IgD-negative memory B cell (primary cell): ENCODE measurements at regions not wholly inside any gene's neighbourhood (a gene's known extent, or its start where the extent isn't known, plus 50 kb on each side); places are given as distances from the start of the nearest gene placed in this dataset.
"Not testable (repeated sequence)": the region's sequence is repeated elsewhere in the genome, so short reads cannot be mapped to it uniquely, and the experiment has no call there.

ENCODE experiments used
- H3K27ac Mint-ChIP-seq, 3 donors: one replicate each; pipeline ENCODE4 v1.8.0; 2020 to 2022; ENCODE audit warnings: mild to moderate bottlenecking in 3 of 3, mixed read lengths in 3 of 3, moderate library complexity in 1 of 3
- H3K27me3 Mint-ChIP-seq: one replicate; pipeline ENCODE4 v1.8.0; 2021; ENCODE audit warnings: mixed read lengths
- H3K36me3 Mint-ChIP-seq: one replicate; pipeline ENCODE4 v1.8.0; 2020; ENCODE audit warnings: mild to moderate bottlenecking, mixed read lengths
- H3K4me1 Mint-ChIP-seq, 3 donors: one replicate each; pipeline ENCODE4 v1.8.0; 2020 to 2022; ENCODE audit warnings: mixed read lengths in 3 of 3, mild to moderate bottlenecking in 1 of 3
- H3K4me3 Mint-ChIP-seq, 4 donors: one replicate each; pipeline ENCODE4 v1.8.0; 2020 to 2022; ENCODE audit warnings: mild to moderate bottlenecking in 4 of 4, mixed read lengths in 4 of 4, moderate library complexity in 3 of 4
- H3K9me3 Mint-ChIP-seq, 3 donors: one replicate each; pipeline ENCODE4 v1.8.0; 2020 to 2021; ENCODE audit warnings: mixed read lengths in 3 of 3, mild to moderate bottlenecking in 1 of 3

DNA sequence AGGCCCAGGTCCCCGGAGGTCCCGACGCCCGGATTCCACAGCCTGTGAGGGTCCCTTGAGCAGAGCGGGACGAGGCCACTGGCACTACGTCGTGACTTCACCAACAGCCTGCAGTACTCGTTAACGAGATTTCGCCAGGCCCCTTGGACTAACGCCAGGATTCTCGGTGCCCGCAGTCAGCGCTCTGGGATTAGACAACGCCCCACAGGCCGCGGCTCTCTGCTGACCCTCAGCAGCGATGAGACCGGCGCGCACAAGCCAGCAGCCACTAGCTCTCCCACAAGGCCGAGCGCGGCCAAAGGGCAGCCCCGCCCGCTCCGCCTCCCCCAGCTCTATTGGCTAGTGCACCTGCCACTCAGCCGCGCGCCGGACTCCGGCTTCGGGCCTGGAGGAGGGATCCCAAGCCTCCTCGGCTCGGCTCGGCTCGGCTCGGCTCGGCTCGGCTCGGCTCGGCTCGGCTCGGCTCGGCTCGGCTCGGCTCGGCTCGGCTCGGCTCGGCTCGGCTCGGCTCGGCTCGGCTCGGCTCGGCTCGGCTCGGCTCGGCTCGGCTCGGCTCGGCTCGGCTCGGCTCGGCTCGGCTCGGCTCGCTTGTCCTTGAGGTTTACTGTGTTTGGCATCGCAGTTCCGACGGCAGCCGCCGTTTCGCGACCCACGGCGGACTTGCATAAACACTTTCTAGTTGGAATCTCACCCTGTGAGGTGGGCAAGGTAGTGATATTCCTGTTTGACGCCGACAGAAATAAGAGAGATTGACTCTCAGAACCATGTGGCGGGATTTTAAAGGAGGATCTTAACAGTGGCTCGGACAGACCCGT lies 231.7 kb upstream of the SERP2 start:
- Mint-ChIP-seq H3K36me3 (no peaks in the 10 kb centered on the region), H3K9me3 (peaks cover 0 to 5% (median 2%) of the 10 kb centered on the region in 3 donors), H3K27ac (peak overlapping the region; percentile 28 to 94 (median 83)), H3K27me3 (peaks cover 5% of the 10 kb centered on the region), H3K4me1 (peaks cover 6 to 24% (median 15%) of the 10 kb centered on the region in 3 donors), H3K4me3 (peak overlapping the region; percentile 87 to 96 (median 93))

- peaks cover 6 to 24% (median 15%) of the 10 kb centered on the region in 3 donors for H3K4me1 Mint-ChIP-seq
- H3K27me3 Mint-ChIP-seq: peaks cover 5% of the 10 kb centered on the region
- H3K36me3 Mint-ChIP-seq: no peaks in the 10 kb centered on the region
- peak overlapping the region in 2 of 3 donors; percentile 28 to 88 for H3K27ac Mint-ChIP-seq
- peaks cover 0 to 5% (median 2%) of the 10 kb centered on the region in 3 donors for H3K9me3 Mint-ChIP-seq
- H3K4me3 Mint-ChIP-seq: peak overlapping the region; percentile 87 to 96 (median 93)
Observed at GRCh38 chr13:44142540-44142867, 231.1 kb upstream of the SERP2 start.

GRCh38 chr13:44142941-44143665 lies 230.5 kb upstream of the SERP2 start:
- no peaks in the 10 kb centered on the region for H3K36me3 Mint-ChIP-seq
- peaks cover 5% of the 10 kb centered on the region for H3K27me3 Mint-ChIP-seq
- H3K4me3 Mint-ChIP-seq: peak overlapping the region in 2 of 4 donors; percentile 87 to 95
- no peak overlapping the region for H3K27ac Mint-ChIP-seq
- peaks cover 6 to 24% (median 15%) of the 10 kb centered on the region in 3 donors for H3K4me1 Mint-ChIP-seq
- H3K9me3 Mint-ChIP-seq: peaks cover 0 to 5% (median 2%) of the 10 kb centered on the region in 3 donors

- Mint-ChIP-seq H3K4me3 (peak overlapping the region in 2 of 4 donors; percentile 10 to 42), H3K4me1 (peaks cover 6 to 21% (median 15%) of the 10 kb centered on the region in 3 donors), H3K27ac (peak overlapping the region in 1 of 3 donors; percentile 10)
Observed at GRCh38 chr13:44146138-44146537, 227.5 kb upstream of the SERP2 start.

DNA sequence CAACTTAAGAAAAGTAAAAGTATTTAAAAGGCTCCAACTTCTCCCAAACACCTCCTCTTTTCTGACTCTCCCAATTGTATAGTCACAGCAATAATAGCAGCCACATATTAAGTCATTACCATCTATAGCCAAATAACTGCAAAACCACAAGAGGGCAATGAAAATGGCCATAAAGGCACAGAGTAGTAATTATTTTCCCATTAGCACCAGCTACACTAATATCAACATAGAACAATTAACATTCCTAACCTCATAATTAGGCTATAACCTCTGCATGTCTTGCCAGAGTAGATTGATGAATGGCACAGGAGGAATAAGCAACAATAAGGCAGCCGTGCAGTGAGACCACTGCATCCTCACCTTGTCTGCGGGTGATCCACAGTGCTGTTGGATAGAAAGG lies 226.4 kb upstream of the SERP2 start:
- Mint-ChIP-seq H3K9me3 (peaks cover 0 to 5% (median 2%) of the 10 kb centered on the region in 3 donors), H3K27ac (no peak overlapping the region), H3K4me3 (no peak overlapping the region)

More at GRCh38 chr13:44146138-44146537, 227.5 kb upstream of the SERP2 start:
- Mint-ChIP-seq H3K9me3 (peaks cover 0 to 5% (median 2%) of the 10 kb centered on the region in 3 donors), H3K36me3 (no peaks in the 10 kb centered on the region), H3K27me3 (peaks cover 5% of the 10 kb centered on the region)

GRCh38 chr13:44147648-44148047 lies 226.0 kb upstream of the SERP2 start:
- peaks cover 6 to 12% (median 8%) of the 10 kb centered on the region in 3 donors for H3K4me1 Mint-ChIP-seq

More for the DNA sequence above, 226.4 kb upstream of the SERP2 start:
- no peaks in the 10 kb centered on the region for H3K36me3 Mint-ChIP-seq
- peaks cover 4% of the 10 kb centered on the region for H3K27me3 Mint-ChIP-seq
- peaks cover 6 to 16% (median 10%) of the 10 kb centered on the region in 3 donors for H3K4me1 Mint-ChIP-seq

DNA sequence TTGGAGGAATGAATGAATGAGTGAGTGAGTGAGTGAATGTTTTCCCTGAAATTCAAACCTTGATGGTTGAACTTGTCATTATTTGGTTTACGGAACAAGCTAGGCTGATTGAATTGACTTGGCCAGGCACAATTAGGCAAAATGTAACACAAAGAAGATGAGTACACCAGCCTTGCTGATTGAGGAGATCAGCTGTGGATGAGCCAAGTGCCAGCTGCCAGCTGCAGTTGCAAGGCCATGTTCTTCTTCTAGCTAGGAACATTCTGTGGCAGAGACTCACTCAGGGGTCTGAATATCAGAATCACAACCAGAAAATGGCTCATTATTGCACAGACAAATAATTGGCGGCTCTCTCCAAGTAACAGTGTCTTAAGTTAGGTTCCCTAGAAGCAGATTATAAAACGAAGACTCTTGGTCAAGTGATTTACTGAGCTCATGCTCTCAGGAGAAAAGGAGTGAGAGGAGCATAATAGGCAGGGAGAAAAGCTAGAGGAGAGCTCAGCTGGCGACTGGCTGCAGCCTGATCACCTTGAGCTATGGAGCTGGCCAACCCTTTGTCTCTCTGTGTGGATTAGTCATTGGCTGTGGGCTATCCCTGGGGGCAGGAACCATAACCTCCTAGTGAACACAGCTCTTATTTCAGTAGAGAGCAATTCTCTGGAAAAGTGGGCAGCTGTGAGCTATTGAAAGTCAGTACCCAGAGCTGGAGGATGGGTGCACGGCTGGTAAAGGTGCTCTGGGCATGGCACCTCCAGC lies 225.3 kb upstream of the SERP2 start:
- Mint-ChIP-seq H3K27ac (no peak overlapping the region), H3K9me3 (peaks cover 0 to 5% (median 2%) of the 10 kb centered on the region in 3 donors), H3K27me3 (peaks cover 4% of the 10 kb centered on the region), H3K36me3 (no peaks in the 10 kb centered on the region), H3K4me1 (peaks cover 6 to 11% (median 10%) of the 10 kb centered on the region in 3 donors), H3K4me3 (no peak overlapping the region)

More at GRCh38 chr13:44147648-44148047, 226.0 kb upstream of the SERP2 start:
- Mint-ChIP-seq H3K4me3 (no peak overlapping the region), H3K27ac (no peak overlapping the region), H3K27me3 (peaks cover 4% of the 10 kb centered on the region), H3K9me3 (peaks cover 0 to 5% (median 2%) of the 10 kb centered on the region in 3 donors), H3K36me3 (no peaks in the 10 kb centered on the region)

- H3K4me3 Mint-ChIP-seq, H3K9me3 Mint-ChIP-seq, H3K27me3 Mint-ChIP-seq, H3K36me3 Mint-ChIP-seq, H3K27ac Mint-ChIP-seq: not testable (repeated sequence)
- H3K4me1 Mint-ChIP-seq: peaks cover 6 to 11% (median 9%) of the 10 kb centered on the region in 3 donors
Observed at GRCh38 chr13:44149231-44149630, 224.4 kb upstream of the SERP2 start.

- peaks cover 6 to 11% (median 9%) of the 10 kb centered on the region in 3 donors for H3K4me1 Mint-ChIP-seq
- H3K36me3 Mint-ChIP-seq: no peaks in the 10 kb centered on the region
- peaks cover 4% of the 10 kb centered on the region for H3K27me3 Mint-ChIP-seq
- peaks cover 0 to 5% (median 2%) of the 10 kb centered on the region in 3 donors for H3K9me3 Mint-ChIP-seq
- H3K4me3 Mint-ChIP-seq: no peak overlapping the region
- H3K27ac Mint-ChIP-seq: no peak overlapping the region
Observed at GRCh38 chr13:44149821-44150220, 223.8 kb upstream of the SERP2 start.

DNA sequence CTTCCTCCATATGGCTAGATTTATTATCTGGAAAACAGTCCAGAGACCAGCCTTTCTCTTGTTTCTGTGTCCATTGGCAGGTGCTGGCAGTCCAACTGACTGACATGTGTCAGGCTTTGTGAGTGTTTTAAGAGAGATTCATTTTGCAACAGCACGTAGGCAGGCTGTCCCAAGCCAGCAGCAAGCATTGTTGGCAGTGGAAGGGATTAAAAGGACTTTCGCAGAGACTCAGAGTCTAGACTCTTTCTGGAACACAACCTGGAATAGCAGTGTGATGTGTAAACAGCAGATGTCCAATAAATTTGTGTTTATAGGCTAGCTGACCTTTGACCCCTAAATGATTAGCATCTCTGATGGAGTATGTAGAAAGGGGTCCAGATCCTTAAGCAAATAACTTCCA lies 222.2 kb upstream of the SERP2 start:
- H3K36me3 Mint-ChIP-seq: peaks cover 2% of the 10 kb centered on the region
- no peak overlapping the region for H3K27ac Mint-ChIP-seq
- peaks cover 2 to 6% (median 2%) of the 10 kb centered on the region in 3 donors for H3K4me1 Mint-ChIP-seq
- no peak overlapping the region for H3K4me3 Mint-ChIP-seq
- H3K9me3 Mint-ChIP-seq: peaks cover 0 to 2% (median 2%) of the 10 kb centered on the region in 3 donors
- H3K27me3 Mint-ChIP-seq: peaks cover 3% of the 10 kb centered on the region

DNA sequence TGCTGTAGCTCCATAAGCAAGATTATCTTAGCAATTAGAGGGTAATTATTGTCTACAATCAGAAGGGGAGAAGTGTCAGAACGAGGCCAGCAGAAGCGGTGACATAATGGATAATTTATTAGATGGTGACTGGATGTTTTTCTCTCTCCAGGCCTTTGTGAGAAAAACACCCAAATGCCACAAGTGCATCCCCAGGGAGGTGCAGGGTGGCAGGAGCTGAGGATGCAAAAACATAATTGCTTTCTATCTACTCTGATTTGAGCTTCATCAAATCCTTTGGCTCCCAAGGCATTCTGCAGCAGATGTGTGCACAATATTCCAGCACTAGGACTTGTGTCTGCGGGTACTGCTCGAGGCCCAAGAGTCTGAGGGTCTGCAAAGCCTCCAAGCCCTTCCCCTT lies 220.1 kb upstream of the SERP2 start:
- peaks cover 0 to 4% (median 0%) of the 10 kb centered on the region in 3 donors for H3K4me1 Mint-ChIP-seq
- no peaks in the 10 kb centered on the region for H3K9me3 Mint-ChIP-seq
- H3K36me3 Mint-ChIP-seq: peaks cover 2% of the 10 kb centered on the region
- no peak overlapping the region for H3K27ac Mint-ChIP-seq
- H3K4me3 Mint-ChIP-seq: no peak overlapping the region
- H3K27me3 Mint-ChIP-seq: peaks cover 2% of the 10 kb centered on the region

DNA sequence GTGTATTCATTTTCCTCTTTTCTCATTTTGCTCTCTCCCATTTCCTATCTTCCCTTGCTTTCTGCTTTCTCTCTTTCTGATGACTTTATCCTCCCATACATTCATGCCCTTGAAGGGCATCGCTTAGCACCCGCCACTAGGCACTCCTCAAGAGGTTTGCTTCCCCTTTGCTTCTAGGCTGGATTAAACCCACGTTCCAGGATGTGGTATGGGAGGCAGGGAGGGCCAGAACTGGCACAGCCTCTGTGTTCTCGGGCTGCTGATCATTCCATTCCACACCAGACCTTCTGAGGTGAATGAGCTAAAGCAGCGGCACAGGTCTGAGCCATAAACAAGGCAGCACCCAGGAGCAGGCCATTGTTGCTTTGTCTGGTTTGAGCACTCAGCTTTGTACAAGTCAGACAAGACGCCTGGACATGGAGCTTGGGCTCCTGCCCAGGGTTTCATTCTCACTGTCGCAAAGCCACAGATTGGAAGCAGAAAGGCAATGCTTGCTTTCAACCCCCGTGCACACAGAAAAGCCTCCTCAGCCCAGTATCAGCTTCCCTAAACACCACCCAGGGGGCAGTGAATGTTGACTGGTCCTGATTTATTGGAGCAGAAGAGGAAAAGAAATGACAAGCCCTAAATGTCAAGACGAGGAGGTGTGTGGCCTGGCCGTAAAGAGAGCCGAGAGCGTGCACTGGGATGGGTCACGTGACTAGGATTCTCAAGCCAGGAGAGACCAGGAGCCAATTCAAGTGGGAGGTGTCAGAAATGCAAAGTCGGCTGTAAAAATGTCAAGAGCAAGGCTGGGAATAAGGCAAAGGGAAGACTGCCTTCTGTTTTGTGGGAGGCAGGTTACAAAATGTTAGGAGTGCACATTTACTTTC lies 218.0 kb upstream of the SERP2 start:
- no peak overlapping the region for H3K4me3 Mint-ChIP-seq
- no peaks in the 10 kb centered on the region for H3K9me3 Mint-ChIP-seq
- H3K4me1 Mint-ChIP-seq: peaks cover 0 to 4% (median 0%) of the 10 kb centered on the region in 3 donors
- peaks cover 2% of the 10 kb centered on the region for H3K36me3 Mint-ChIP-seq
- H3K27ac Mint-ChIP-seq: peak overlapping the region in 1 of 3 donors; percentile 65
- peaks cover 2% of the 10 kb centered on the region for H3K27me3 Mint-ChIP-seq

GRCh38 chr13:44156294-44156658 lies 217.3 kb upstream of the SERP2 start:
- no peaks in the 10 kb centered on the region for H3K9me3 Mint-ChIP-seq
- H3K27me3 Mint-ChIP-seq: peaks cover 2% of the 10 kb centered on the region
- no peak overlapping the region for H3K27ac Mint-ChIP-seq
- peaks cover 2% of the 10 kb centered on the region for H3K36me3 Mint-ChIP-seq
- H3K4me3 Mint-ChIP-seq: no peak overlapping the region
- peaks cover 0 to 4% (median 0%) of the 10 kb centered on the region in 3 donors for H3K4me1 Mint-ChIP-seq

DNA sequence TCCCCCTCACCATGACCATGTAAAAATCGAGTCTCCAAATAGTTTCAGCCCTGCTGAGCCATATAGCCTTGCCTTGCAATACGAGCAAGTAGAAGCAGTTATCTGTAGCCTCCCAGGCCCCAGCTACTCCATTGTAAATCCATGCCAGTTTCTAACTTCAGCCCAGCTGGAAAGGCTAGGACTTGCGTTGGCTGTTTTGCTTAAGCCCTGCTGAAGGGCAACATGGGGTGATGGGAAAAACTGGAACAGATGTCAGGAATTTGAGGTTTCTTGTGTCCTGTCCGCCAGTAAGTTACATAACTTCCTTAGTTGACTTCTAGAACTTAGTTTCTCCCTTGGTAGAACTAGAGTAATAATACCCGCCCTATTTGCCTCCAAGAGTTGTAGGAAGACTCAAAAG lies 216.0 kb upstream of the SERP2 start:
- no peak overlapping the region for H3K4me3 Mint-ChIP-seq
- H3K9me3 Mint-ChIP-seq: no peaks in the 10 kb centered on the region
- peaks cover 2% of the 10 kb centered on the region for H3K27me3 Mint-ChIP-seq
- H3K4me1 Mint-ChIP-seq: peaks cover 0 to 4% (median 0%) of the 10 kb centered on the region in 3 donors
- no peak overlapping the region for H3K27ac Mint-ChIP-seq
- peaks cover 2% of the 10 kb centered on the region for H3K36me3 Mint-ChIP-seq
